ENCODE measurements at regions not wholly inside any gene's neighbourhood (a gene's known extent, or its start where the extent isn't known, plus 50 kb on each side); places are given as distances from the start of the nearest gene placed in this dataset.
A peak's percentile ranks its signal among the peaks of the same experiment; 100 is the strongest.

DNA sequence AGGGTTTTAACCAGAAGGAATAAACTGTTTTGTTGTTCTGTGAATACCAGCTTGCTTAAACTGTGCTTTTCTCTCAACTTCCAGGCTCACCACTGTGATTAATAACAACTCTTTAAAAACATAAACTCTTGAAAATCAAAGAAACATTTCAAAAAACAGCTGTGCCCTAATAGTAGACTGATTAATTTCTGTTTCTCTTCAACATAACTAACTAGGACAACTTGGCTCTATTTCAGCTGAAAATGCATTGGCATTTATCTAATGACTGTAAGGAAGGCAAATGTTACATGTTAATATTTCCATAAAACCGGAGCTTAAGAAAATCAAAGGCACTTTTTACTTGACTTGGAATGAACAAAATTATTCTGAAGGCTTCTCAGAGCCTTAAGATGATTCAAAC is 656.1 kb upstream of the NEGR1 start:
- in situ Hi-C loops (cut with HindIII; ENCODE audit: low sequenced_read_pairs), result no loop called here

DNA sequence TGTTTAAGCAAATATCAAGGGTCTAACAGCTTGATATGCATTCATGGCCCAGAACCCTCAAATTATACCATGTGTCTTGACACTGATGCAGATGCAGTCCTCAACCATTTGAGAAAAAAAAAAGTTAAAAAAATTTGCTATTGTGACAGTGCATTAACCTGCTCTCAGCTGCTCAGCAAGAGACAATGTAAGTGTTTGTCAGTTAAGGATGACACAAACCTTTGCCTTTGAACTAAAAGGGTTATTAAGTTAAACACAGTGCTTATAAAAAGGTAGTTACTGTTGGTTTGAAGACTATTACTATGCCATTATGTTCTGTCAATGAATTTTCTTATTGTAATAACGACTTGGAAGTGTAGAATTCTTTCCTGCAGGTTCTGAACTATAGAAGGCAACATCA is 655.6 kb upstream of the NEGR1 start:
- in situ Hi-C loops (cut with HindIII; ENCODE audit: low sequenced_read_pairs), result no loop called here
- no peak overlapping the region for H3K4me3 ChIP-seq (ENCODE audit: low read depth, low read length)
- DNase-seq (ENCODE audit: low read depth, low spot score), result no peak
- TF ChIP-seq, protein P1, sequence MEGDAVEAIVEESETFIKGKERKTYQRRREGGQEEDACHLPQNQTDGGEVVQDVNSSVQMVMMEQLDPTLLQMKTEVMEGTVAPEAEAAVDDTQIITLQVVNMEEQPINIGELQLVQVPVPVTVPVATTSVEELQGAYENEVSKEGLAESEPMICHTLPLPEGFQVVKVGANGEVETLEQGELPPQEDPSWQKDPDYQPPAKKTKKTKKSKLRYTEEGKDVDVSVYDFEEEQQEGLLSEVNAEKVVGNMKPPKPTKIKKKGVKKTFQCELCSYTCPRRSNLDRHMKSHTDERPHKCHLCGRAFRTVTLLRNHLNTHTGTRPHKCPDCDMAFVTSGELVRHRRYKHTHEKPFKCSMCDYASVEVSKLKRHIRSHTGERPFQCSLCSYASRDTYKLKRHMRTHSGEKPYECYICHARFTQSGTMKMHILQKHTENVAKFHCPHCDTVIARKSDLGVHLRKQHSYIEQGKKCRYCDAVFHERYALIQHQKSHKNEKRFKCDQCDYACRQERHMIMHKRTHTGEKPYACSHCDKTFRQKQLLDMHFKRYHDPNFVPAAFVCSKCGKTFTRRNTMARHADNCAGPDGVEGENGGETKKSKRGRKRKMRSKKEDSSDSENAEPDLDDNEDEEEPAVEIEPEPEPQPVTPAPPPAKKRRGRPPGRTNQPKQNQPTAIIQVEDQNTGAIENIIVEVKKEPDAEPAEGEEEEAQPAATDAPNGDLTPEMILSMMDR (IDR thresholded peaks at IDR 0.05; ENCODE audit: low read depth, low read length), result no peak

More for the DNA sequence above, 656.1 kb upstream of the NEGR1 start:
- DNase-seq (ENCODE audit: low read depth, low spot score), result no peak
- TF ChIP-seq, protein P1 (IDR thresholded peaks at IDR 0.05; ENCODE audit: low read depth, low read length), result no peak
- H3K4me3 ChIP-seq (ENCODE audit: low read depth, low read length), result no peak overlapping the region

DNA sequence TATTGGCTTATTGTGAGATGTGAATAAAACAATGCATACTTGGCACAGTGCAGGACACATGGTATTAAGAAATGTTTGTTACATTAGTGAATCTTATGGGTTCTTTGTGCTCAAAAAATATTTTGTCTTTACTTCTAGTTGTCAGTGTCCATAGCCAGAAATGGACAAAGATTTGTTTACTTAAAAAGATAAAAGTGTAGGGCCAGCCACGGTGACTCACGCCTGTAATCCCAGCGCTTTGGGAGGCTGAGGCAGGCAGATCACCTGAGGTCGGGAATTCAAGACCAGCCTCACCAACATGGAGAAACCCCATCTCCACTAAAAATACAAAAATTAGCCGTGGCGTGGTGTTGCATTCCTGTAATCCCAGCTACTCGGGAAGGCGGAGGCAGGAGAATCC is 654.6 kb upstream of the NEGR1 start:
- no peak overlapping the region for H3K4me3 ChIP-seq (ENCODE audit: low read depth, low read length)
- TF ChIP-seq, protein P1 (IDR thresholded peaks at IDR 0.05; ENCODE audit: low read depth, low read length), result no peak
- in situ Hi-C loops (cut with HindIII; ENCODE audit: low sequenced_read_pairs), result no loop called here
- DNase-seq (ENCODE audit: low read depth, low spot score), result no peak

DNA sequence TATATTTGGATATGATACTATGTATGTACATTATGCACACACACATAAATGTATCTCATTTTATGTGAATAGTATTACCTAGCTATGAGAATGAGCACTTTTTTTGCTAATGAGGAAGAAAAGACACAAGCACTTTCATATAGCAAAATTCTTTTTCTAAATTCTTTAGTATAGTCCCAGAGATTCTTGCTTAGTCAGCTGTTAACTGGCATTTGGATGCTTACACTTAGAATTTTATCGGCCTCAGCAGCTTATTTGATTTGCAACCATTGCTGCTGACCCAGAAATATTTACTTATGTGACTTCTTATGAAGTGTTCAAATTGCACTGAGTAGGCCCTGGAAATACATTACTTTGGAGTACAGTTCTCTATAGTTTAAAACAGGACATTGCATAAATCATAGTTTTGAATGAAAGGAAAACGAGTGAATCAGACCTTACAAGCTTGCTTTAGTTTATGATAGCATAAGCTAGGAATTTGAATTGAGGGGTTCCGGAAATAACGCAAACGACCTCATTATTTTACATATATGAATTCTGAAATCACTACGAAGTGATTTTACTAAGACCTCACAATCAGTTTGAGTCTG is 653.9 kb upstream of the NEGR1 start:
- in situ Hi-C loops (cut with HindIII; ENCODE audit: low sequenced_read_pairs), result no loop called here
- H3K4me3 ChIP-seq (ENCODE audit: low read depth, low read length), result no peak overlapping the region
- peak; percentile 15 for DNase-seq (ENCODE audit: low read depth, low spot score)
- TF ChIP-seq, protein P1 (IDR thresholded peaks at IDR 0.05; ENCODE audit: low read depth, low read length), result no peak

DNA sequence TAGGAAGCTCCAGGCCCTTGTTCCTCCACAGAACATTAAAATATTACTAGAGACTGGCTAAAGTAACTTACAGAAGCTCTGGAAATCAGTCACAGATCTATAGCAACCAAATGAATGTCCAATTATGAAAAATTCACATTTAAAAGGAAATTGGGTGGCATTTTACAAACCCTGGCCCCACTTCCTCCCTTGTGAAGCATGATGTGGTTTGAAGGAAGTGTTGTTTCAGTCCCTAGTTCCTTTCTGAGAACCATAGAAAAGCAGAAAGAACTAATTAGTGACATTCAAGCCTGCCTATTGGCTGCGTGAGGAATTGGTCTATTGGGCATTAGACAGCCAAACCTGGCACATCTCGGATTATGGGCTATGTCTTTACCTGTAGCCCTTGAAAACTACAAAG is 649.7 kb upstream of the NEGR1 start:
- no peak for DNase-seq (ENCODE audit: low read depth, low spot score)
- in situ Hi-C loops (cut with HindIII; ENCODE audit: low sequenced_read_pairs), result no loop called here
- TF ChIP-seq, protein P1 (IDR thresholded peaks at IDR 0.05; ENCODE audit: low read depth, low read length), result no peak
- H3K4me3 ChIP-seq (ENCODE audit: low read depth, low read length), result no peak overlapping the region

DNA sequence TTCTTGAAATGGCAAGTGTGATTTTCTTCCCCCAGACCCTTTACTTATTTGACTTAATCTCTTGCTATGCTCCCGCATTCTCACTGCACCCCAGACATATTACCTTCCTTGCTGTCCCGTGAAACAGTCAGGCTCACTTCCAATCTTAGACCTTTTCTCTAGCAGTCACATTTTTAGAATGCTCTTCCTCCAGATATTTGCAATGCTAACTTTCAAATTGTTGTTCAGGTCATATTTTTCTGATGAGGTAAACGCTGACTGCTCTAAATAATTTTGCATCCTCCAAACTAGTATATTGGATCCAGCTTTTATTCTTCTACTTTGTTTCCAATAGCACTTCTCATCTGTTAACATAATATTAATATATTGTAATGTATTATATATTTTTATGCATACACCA is 648.2 kb upstream of the NEGR1 start:
- DNase-seq (ENCODE audit: low read depth, low spot score), result no peak
- in situ Hi-C loops (cut with HindIII; ENCODE audit: low sequenced_read_pairs), result no loop called here
- TF ChIP-seq, protein P1 (IDR thresholded peaks at IDR 0.05; ENCODE audit: low read depth, low read length), result no peak
- no peak overlapping the region for H3K4me3 ChIP-seq (ENCODE audit: low read depth, low read length)

DNA sequence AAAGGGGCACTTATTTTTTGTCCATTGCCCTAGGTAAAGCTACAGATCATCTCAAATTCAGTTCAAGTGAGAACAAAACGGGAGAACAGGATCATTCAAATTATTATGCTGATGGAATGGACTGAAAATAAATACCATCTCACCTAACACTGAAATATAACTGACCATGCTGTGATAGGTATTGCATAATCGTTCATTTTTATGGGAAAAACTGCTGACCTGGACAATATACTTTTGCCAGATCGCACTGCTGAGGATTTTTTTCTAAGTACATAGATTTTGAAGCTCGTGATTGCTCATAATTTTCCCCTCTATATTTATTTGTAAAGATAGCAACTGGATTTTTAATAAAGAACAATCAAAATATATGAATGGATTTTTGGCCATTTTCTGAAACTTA is 636.6 kb upstream of the NEGR1 start:
- TF ChIP-seq, protein P1 (IDR thresholded peaks at IDR 0.05; ENCODE audit: low read depth, low read length), result no peak
- H3K4me3 ChIP-seq (ENCODE audit: low read depth, low read length), result no peak overlapping the region
- in situ Hi-C loops (cut with HindIII; ENCODE audit: low sequenced_read_pairs), result no loop called here
- no peak for DNase-seq (ENCODE audit: low read depth, low spot score)
